ENCODE measurements at regions not wholly inside any gene's neighbourhood (a gene's known extent, or its start where the extent isn't known, plus 50 kb on each side); places are given as distances from the start of the nearest gene placed in this dataset.

GRCh38 chr2:15833731-15834130 lies 106.6 kb upstream of the MYCN start:
- no peak overlapping the region for H3K4me3 ChIP-seq (replicated peaks; ENCODE audit: low read depth, low read length)
- no peak for TF ChIP-seq CTCF (IDR thresholded peaks at IDR 0.05; ENCODE audit: low read length, missing control alignments)
- DNase-seq (ENCODE audit: low read depth), result no peak

- no peak for TF ChIP-seq CTCF (IDR thresholded peaks at IDR 0.05; ENCODE audit: low read length, missing control alignments)
- DNase-seq (ENCODE audit: low read depth), result no peak
- no peak overlapping the region for H3K4me3 ChIP-seq (replicated peaks; ENCODE audit: low read depth, low read length)
These were observed 105.8 kb upstream of the MYCN start for GRCh38 chr2:15834381-15835031.

- TF ChIP-seq CTCF (IDR thresholded peaks at IDR 0.05; ENCODE audit: low read length, missing control alignments), result no peak
- no peak overlapping the region for H3K4me3 ChIP-seq (replicated peaks; ENCODE audit: low read depth, low read length)
These were observed 104.2 kb upstream of the MYCN start for GRCh38 chr2:15835991-15836688.

GRCh38 chr2:15836689-15837610 lies 103.4 kb upstream of the MYCN start:
- no peak for DNase-seq (ENCODE audit: low read depth)
- no peak overlapping the region for H3K4me3 ChIP-seq (replicated peaks; ENCODE audit: low read depth, low read length)
- no peak for TF ChIP-seq CTCF (IDR thresholded peaks at IDR 0.05; ENCODE audit: low read length, missing control alignments)

More at GRCh38 chr2:15835991-15836688, 104.2 kb upstream of the MYCN start:
- DNase-seq (ENCODE audit: low read depth), result no peak

GRCh38 chr2:15838481-15839090 lies 101.8 kb upstream of the MYCN start:
- no peak for TF ChIP-seq CTCF (IDR thresholded peaks at IDR 0.05; ENCODE audit: low read length, missing control alignments)
- no peak overlapping the region for H3K4me3 ChIP-seq (replicated peaks; ENCODE audit: low read depth, low read length)
- no peak for DNase-seq (ENCODE audit: low read depth)

GRCh38 chr2:15839426-15840124 lies 100.8 kb upstream of the MYCN start:
- DNase-seq (ENCODE audit: low read depth), result no peak
- no peak for TF ChIP-seq CTCF (IDR thresholded peaks at IDR 0.05; ENCODE audit: low read length, missing control alignments)
- no peak overlapping the region for H3K4me3 ChIP-seq (replicated peaks; ENCODE audit: low read depth, low read length)
